Endothelial cell of umbilical vein (primary cell): ENCODE measurements at regions not wholly inside any gene's neighbourhood (a gene's known extent, or its start where the extent isn't known, plus 50 kb on each side); places are given as distances from the start of the nearest gene placed in this dataset.

Experiments used
- BruUV-seq: library from RNA; stranded (reverse); fragments of 400-500 nt; replicated peaks from 2 replicates; lab custom pipeline; 2021; lab: Mats Ljungman, UMichigan
- CTCF ChIA-PET: fragments of 300-600, 350-600 bp; sonication (Branson Sonifier 250); formaldehyde crosslinking; loops from one replicate; lab custom pipeline; 2021; ENCODE audit warnings: antibody characterized with exemption, inconsistent platforms; lab: Charles Lee
- POLR2A ChIA-PET: fragments of 300-600, 350-600 bp; sonication (Branson Sonifier 250); formaldehyde crosslinking; loops from one replicate; lab custom pipeline; 2021; ENCODE audit warnings: antibody characterized with exemption, inconsistent platforms; lab: Charles Lee
- DNase-seq: peaks from one replicate; pipeline ENCODE4 v3.0.0-alpha.2; 2011; ENCODE audit warnings: low read depth, low spot score
- FAIRE-seq: peaks from 2 replicates; lab custom pipeline; 2011; peaks lifted over from hg19 to GRCh38; lab: Jason Lieb, UNC
- H2AFZ ChIP-seq: 2 replicates; pipeline ENCODE4 v1.6.0; 2012; ENCODE audit warnings: low read depth, low read length, control low read depth, inconsistent platforms
- H3K27ac ChIP-seq: 2 replicates; pipeline ENCODE4 v1.5.1; 2011; ENCODE audit warnings: low read depth, mild to moderate bottlenecking, control low read depth, low read length, moderate library complexity; ENCODE audit not compliant: insufficient read depth
- H3K27me3 ChIP-seq, 2 experiments: 2 replicates each; pipeline versions ENCODE4 v1.6.0 to v1.6.1; 2011; ENCODE audit warnings: low read length in 2 of 2, mixed read lengths in 1 of 2; ENCODE audit not compliant: control insufficient read depth in 2 of 2, insufficient read depth in 2 of 2
- H3K36me3 ChIP-seq, 2 experiments: 2 replicates in 1 of 2; 3 replicates in 1 of 2; pipeline ENCODE4 v1.5.1; 2011; ENCODE audit warnings: low read length in 2 of 2, mild to moderate bottlenecking in 1 of 2, moderate library complexity in 1 of 2; ENCODE audit not compliant: control insufficient read depth in 2 of 2, insufficient read depth in 2 of 2; ENCODE audit errors: extremely low read depth in 1 of 2
- H3K4me1 ChIP-seq: 3 replicates; pipeline ENCODE4 v1.5.1; 2011; ENCODE audit warnings: mild to moderate bottlenecking, low read length; ENCODE audit not compliant: control insufficient read depth, insufficient read depth; ENCODE audit errors: extremely low read depth
- H3K4me2 ChIP-seq: 2 replicates; pipeline ENCODE4 v1.6.1; 2011; ENCODE audit warnings: low read length, control low read depth, mixed read lengths; ENCODE audit not compliant: insufficient read depth
- H3K4me3 ChIP-seq, 3 experiments: fragments of 200-600 bp in 1 of 3; sonication (generic), shearing (Covaris generic) in 1 of 3; replicated peaks in 1 of 3; 2 replicates each; pipeline ENCODE4 v1.5.1; 2011 to 2016; ENCODE audit warnings: control low read depth in 3 of 3, low read length in 3 of 3, mild to moderate bottlenecking in 2 of 3, inconsistent platforms in 1 of 3, low read depth in 1 of 3, moderate library complexity in 1 of 3; ENCODE audit not compliant: insufficient read depth in 1 of 3
- H3K79me2 ChIP-seq: 2 replicates; pipeline ENCODE4 v1.6.0; 2012; ENCODE audit warnings: low read length, inconsistent platforms; ENCODE audit not compliant: control insufficient read depth, insufficient read depth
- H3K9ac ChIP-seq: replicated peaks from 2 replicates; pipeline ENCODE3; 2011; ENCODE audit warnings: low read length, control low read depth; ENCODE audit not compliant: insufficient read depth; ENCODE audit errors: extremely low read depth
- H3K9me1 ChIP-seq: replicated peaks from 3 replicates; pipeline ENCODE4 v1.6.0; 2011; ENCODE audit warnings: mild to moderate bottlenecking, low read length; ENCODE audit not compliant: control insufficient read depth, insufficient read depth; ENCODE audit errors: extremely low read depth
- H3K9me3 ChIP-seq: replicated peaks from 2 replicates; pipeline ENCODE4 v1.5.1; 2012; ENCODE audit warnings: low read length, inconsistent platforms; ENCODE audit not compliant: control insufficient read depth, insufficient read depth
- H4K20me1 ChIP-seq: replicated peaks from 2 replicates; pipeline ENCODE3; 2011; ENCODE audit warnings: mild to moderate bottlenecking, low read length; ENCODE audit not compliant: control insufficient read depth, insufficient read depth; ENCODE audit errors: extremely low read depth
- EZH2 ChIP-seq: IDR thresholded peaks from 2 replicates; pipeline ENCODE4 v1.6.1; 2012; ENCODE audit warnings: borderline replicate concordance, low read depth, mild to moderate bottlenecking, moderate library complexity, low read length, inconsistent platforms; ENCODE audit not compliant: severe bottlenecking
- FOS ChIP-seq: IDR thresholded peaks from 2 replicates; pipeline ENCODE4 v1.6.1; 2011; ENCODE audit warnings: mild to moderate bottlenecking, low read length, moderate library complexity, borderline replicate concordance; ENCODE audit not compliant: insufficient read depth
- GATA2 ChIP-seq: IDR thresholded peaks from 2 replicates; pipeline ENCODE4 v1.7.0; 2011; ENCODE audit warnings: low read depth, mild to moderate bottlenecking, moderate library complexity, mixed read lengths, low read length; ENCODE audit not compliant: insufficient read length, insufficient read depth
- JUN ChIP-seq: IDR thresholded peaks from 2 replicates; pipeline ENCODE4 v1.6.1; 2011; ENCODE audit warnings: borderline replicate concordance, low read depth; ENCODE audit not compliant: insufficient read length, insufficient read depth
- MYC ChIP-seq: IDR thresholded peaks from one replicate; pipeline ENCODE4 v1.6.1; 2011; ENCODE audit warnings: mild to moderate bottlenecking, low read depth, low read length
- POLR2A ChIP-seq: IDR thresholded peaks from 2 replicates; pipeline ENCODE4 v1.6.1; 2012; ENCODE audit warnings: low read depth, mild to moderate bottlenecking, control low read depth, low read length
- POLR2AphosphoS5 ChIP-seq: IDR thresholded peaks from 2 replicates; pipeline ENCODE4 v1.6.1; 2012; ENCODE audit warnings: low read depth, mild to moderate bottlenecking, control low read depth, low read length, moderate library complexity; ENCODE audit not compliant: insufficient read depth
- dilution Hi-C: fragments of 300-500 bp; cut with MboI; formaldehyde crosslinking; loops from one replicate; pipeline ENCODE4 v1.15.0; 2019; ENCODE audit warnings: low sequenced_read_pairs; ENCODE audit not compliant: extremely low pct_ligation_motif_present
- intact Hi-C: fragments of 100-400 bp; cut with micrococcal nuclease; formaldehyde crosslinking; loops from one replicate; pipeline ENCODE4 v1.10.0; 2022
- TF ChIP-seq, protein P1 (sequence below): IDR thresholded peaks from 2 replicates; pipeline ENCODE4 v1.6.1; 2011; ENCODE audit not compliant: insufficient read depth, insufficient read length
- TF ChIP-seq, protein P2 (sequence below), 2 donors: IDR thresholded peaks; 1 replicate in 1 of 2; 2 replicates in 1 of 2; pipeline ENCODE4 v1.5.1; 2011; ENCODE audit warnings: low read length in 2 of 2, mild to moderate bottlenecking in 2 of 2, moderate library complexity in 2 of 2, control low read depth in 1 of 2, inconsistent platforms in 1 of 2, low read depth in 1 of 2; ENCODE audit not compliant: insufficient read depth in 1 of 2; ENCODE audit errors: extremely low read depth in 1 of 2

DNA sequence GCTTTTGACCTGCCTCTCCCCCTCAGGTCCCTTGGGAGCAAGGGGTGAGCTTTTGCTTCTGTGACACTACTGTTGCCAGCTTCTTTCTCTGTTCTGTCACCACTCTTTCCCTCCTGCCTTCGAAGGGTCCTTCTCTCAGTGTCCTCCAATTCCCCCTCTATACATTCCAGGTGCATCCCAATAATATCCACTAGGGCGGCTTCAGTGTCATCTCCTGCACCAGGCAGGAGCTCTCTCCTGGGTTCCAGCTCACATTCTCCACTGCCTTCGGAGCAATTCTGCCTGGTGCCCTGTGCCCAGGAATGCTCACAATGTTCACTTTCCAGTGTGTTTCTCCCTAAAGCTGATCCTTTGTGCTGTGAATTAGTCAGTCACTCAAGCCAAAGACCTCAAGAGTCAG lies 83.9 kb upstream of the CXCL14 start:
- Histone ChIP-seq H3K4me2 (no peak overlapping the region), H3K27me3 (no peaks in the 10 kb centered on the region), H3K9me3 (no peaks in the 10 kb centered on the region), H3K4me3 (no peak overlapping the region), H3K4me1 (no peaks in the 10 kb centered on the region), H4K20me1 (no peaks in the 10 kb centered on the region), H3K9ac (no peak overlapping the region), H2AFZ (no peak overlapping the region), H3K79me2 (no peaks in the 10 kb centered on the region), H3K27ac (no peak overlapping the region), H3K9me1 (no peaks in the 10 kb centered on the region), H3K36me3 (no peaks in the 10 kb centered on the region)
- no TSS peak for BruUV-seq
- ChIA-PET POLR2A (no interaction called here), CTCF (no interaction called here)
- intact Hi-C loops = no loop called here
- DNase-seq (no peak), FAIRE-seq (no peak)
- TF ChIP-seq POLR2AphosphoS5 = no peak
- TF ChIP-seq EZH2 = no peak
- no peak for TF ChIP-seq JUN
- no peak for TF ChIP-seq POLR2A
- no peak for TF ChIP-seq FOS
- dilution Hi-C loops = no loop called here

DNA sequence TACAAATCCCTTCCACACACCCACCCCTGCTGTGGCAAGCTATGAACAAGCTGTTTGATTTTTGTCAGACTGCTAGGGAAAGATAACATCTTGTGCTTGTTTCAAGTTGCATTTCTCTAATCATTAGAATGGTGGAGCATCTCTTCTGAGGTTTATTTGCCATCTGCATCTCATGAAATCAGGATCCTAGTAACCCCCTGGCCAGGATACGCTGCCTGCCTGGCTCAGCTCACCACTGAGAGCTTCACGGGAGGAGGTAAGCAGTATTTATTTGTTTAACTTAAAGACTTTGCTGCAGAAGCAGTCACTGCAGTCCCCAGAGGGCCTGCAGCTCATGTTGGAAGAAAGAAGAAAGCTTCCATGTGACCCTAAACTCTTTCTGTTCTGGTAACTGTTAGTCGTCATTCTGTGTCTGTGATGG lies 83.3 kb upstream of the CXCL14 start:
- dilution Hi-C loops = no loop called here
- H3K79me2 ChIP-seq = no peaks in the 10 kb centered on the region
- POLR2A ChIA-PET = no interaction called here
- H3K4me3 ChIP-seq = no peak overlapping the region
- H3K9me1 ChIP-seq = no peaks in the 10 kb centered on the region
- no peak overlapping the region for H3K4me2 ChIP-seq
- CTCF ChIA-PET = interaction anchor here (1.8 kb wide), 1 partner anchor 96 kb away, joined by 4 read pairs; no protein-coding TSS in a partner anchor
- H2AFZ ChIP-seq = no peak overlapping the region
- no peak for FAIRE-seq
- no peaks in the 10 kb centered on the region for H3K27me3 ChIP-seq
- DNase-seq = no peak
- H3K9ac ChIP-seq = no peak overlapping the region
- H3K36me3 ChIP-seq = no peaks in the 10 kb centered on the region
- intact Hi-C loops = no loop called here
- no TSS peak for BruUV-seq
- H3K27ac ChIP-seq = no peak overlapping the region
- no peaks in the 10 kb centered on the region for H3K9me3 ChIP-seq
- TF ChIP-seq GATA2 (no peak), JUN (no peak), MYC (no peak), POLR2AphosphoS5 (no peak), POLR2A (no peak), EZH2 (no peak), FOS (no peak)
- TF ChIP-seq, protein P1, sequence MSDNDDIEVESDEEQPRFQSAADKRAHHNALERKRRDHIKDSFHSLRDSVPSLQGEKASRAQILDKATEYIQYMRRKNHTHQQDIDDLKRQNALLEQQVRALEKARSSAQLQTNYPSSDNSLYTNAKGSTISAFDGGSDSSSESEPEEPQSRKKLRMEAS = no peak
- TF ChIP-seq, protein P2, sequence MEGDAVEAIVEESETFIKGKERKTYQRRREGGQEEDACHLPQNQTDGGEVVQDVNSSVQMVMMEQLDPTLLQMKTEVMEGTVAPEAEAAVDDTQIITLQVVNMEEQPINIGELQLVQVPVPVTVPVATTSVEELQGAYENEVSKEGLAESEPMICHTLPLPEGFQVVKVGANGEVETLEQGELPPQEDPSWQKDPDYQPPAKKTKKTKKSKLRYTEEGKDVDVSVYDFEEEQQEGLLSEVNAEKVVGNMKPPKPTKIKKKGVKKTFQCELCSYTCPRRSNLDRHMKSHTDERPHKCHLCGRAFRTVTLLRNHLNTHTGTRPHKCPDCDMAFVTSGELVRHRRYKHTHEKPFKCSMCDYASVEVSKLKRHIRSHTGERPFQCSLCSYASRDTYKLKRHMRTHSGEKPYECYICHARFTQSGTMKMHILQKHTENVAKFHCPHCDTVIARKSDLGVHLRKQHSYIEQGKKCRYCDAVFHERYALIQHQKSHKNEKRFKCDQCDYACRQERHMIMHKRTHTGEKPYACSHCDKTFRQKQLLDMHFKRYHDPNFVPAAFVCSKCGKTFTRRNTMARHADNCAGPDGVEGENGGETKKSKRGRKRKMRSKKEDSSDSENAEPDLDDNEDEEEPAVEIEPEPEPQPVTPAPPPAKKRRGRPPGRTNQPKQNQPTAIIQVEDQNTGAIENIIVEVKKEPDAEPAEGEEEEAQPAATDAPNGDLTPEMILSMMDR (IDR thresholded peaks at IDR 0.05; ENCODE audit: extremely low read depth in 1 of 2, insufficient read depth in 1 of 2, low read depth in 1 of 2, low read length in 2 of 2) = no peak
- H3K4me1 ChIP-seq = no peaks in the 10 kb centered on the region
- no peaks in the 10 kb centered on the region for H4K20me1 ChIP-seq
